ENCODE measurements at regions not wholly inside any gene's neighbourhood (a gene's known extent, or its start where the extent isn't known, plus 50 kb on each side); places are given as distances from the start of the nearest gene placed in this dataset.

DNA sequence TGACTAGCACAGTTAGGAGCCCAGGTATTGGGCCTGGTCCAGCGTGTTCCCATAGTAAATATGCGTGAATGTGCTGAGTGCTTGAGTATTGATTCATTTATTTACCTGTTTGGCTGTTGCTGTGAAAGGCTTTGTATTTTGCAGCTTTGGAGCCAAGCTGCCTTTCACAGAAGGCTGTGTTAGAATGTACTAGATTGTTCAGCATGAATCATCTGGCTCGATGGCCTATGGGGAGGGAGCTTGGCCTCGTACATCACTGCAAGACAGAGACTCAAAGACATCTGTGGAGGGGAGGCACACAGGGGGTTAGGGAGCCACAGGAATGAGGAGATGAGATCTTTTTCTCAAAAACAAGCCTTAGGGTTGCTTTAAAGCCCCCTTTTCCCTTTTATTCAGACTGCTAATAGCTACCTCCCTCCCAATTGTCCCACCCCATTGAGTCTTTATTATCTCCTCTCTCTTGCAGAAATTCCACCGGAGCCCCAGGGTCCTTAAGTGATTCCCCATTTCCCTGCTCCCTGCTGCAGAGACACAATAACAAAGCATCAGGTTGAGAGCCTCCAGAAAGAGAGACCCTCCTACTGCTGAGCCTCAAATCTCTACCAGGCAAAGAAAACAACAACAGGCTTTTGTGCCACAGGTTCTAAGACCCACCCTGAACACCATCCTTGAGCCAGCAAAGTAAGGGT lies 307.2 kb downstream of the ABCC12 start:
- ChIA-PET CTCF (no interaction called here), POLR2A (no interaction called here)
- H3K27ac Mint-ChIP-seq (ENCODE audit: unreplicated experiment) = no peak overlapping the region
- no TSS peak for BruUV-seq (replicated peaks)
- no peaks in the 10 kb centered on the region for H3K36me3 Mint-ChIP-seq (ENCODE audit: insufficient read depth, unreplicated experiment)
- H3K4me1 ChIP-seq = no peaks in the 10 kb centered on the region
- no peaks in the 10 kb centered on the region for H3K4me1 Mint-ChIP-seq (ENCODE audit: low read depth, unreplicated experiment)
- no peaks in the 10 kb centered on the region for H3K9me3 Mint-ChIP-seq (ENCODE audit: unreplicated experiment)
- TF ChIP-seq, protein P1, sequence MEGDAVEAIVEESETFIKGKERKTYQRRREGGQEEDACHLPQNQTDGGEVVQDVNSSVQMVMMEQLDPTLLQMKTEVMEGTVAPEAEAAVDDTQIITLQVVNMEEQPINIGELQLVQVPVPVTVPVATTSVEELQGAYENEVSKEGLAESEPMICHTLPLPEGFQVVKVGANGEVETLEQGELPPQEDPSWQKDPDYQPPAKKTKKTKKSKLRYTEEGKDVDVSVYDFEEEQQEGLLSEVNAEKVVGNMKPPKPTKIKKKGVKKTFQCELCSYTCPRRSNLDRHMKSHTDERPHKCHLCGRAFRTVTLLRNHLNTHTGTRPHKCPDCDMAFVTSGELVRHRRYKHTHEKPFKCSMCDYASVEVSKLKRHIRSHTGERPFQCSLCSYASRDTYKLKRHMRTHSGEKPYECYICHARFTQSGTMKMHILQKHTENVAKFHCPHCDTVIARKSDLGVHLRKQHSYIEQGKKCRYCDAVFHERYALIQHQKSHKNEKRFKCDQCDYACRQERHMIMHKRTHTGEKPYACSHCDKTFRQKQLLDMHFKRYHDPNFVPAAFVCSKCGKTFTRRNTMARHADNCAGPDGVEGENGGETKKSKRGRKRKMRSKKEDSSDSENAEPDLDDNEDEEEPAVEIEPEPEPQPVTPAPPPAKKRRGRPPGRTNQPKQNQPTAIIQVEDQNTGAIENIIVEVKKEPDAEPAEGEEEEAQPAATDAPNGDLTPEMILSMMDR (IDR thresholded peaks at IDR 0.05; ENCODE audit: insufficient read depth in 1 of 2, low read depth in 1 of 2, low read length in 1 of 2, severe bottlenecking in 1 of 2, unreplicated experiment in 1 of 2) = no peak
- no peak overlapping the region for H3K4me3 ChIP-seq (ENCODE audit: low read depth, low read length)
- intact Hi-C loops (cut with micrococcal nuclease; ENCODE audit: unreplicated experiment) = no loop called here
- no peak overlapping the region for H3K4me3 Mint-ChIP-seq (ENCODE audit: unreplicated experiment)
- DNase-seq = no peak
- no peaks in the 10 kb centered on the region for H3K27me3 ChIP-seq (replicated peaks; ENCODE audit: control insufficient read depth, insufficient read depth, low read length)
- no peaks in the 10 kb centered on the region for H3K36me3 ChIP-seq (ENCODE audit: control insufficient read depth, insufficient read depth, low read length)
- H3K27me3 Mint-ChIP-seq (ENCODE audit: insufficient read depth, unreplicated experiment) = no peaks in the 10 kb centered on the region
- H3K9me3 ChIP-seq = no peaks in the 10 kb centered on the region

DNA sequence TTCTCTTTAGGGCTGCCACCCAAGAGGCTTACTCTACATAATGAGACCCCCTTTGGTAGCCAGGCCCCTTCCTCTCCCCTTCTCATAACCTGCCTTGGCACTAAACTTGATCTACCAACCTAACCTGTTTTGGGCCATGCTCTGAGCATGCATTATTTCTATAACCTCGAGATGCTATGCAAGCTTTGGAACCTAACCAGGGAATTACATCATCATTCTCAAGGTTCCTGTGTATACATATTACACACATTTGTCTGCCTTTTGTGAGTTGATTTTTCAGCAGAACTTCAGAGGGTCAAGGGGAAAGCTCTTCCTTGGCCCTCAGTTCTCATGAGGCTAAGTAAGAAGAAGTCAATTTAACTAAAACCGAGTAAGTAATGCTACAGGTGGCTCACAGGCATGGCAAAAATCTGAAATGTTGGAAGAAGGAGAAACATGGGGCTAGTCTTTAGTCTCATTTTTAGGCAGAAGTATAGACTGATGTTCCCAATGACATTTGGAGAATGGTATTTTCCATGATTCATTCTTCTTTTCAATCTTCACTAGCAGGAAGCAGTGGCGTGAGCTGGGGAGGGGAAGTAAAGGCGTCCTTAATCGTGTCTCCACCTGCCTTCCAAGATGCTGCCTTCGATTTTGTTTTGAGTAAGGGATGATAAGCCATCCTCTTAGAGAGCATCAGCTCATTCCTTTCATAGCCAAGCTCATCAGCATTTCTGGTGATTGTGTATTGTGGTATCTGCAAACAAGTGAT lies 308.4 kb downstream of the ABCC12 start:
- Mint-ChIP-seq H3K4me3 (ENCODE audit: unreplicated experiment) (no peak overlapping the region), H3K27ac (ENCODE audit: unreplicated experiment) (no peak overlapping the region), H3K4me1 (ENCODE audit: low read depth, unreplicated experiment) (no peaks in the 10 kb centered on the region), H3K9me3 (ENCODE audit: unreplicated experiment) (no peaks in the 10 kb centered on the region), H3K36me3 (ENCODE audit: insufficient read depth, unreplicated experiment) (no peaks in the 10 kb centered on the region), H3K27me3 (ENCODE audit: insufficient read depth, unreplicated experiment) (no peaks in the 10 kb centered on the region)
- DNase-seq = no peak
- Histone ChIP-seq H3K4me1 (no peaks in the 10 kb centered on the region), H3K9me3 (no peaks in the 10 kb centered on the region), H3K36me3 (ENCODE audit: control insufficient read depth, insufficient read depth, low read length) (no peaks in the 10 kb centered on the region), H3K4me3 (ENCODE audit: low read depth, low read length) (no peak overlapping the region), H3K27me3 (replicated peaks; ENCODE audit: control insufficient read depth, insufficient read depth, low read length) (no peaks in the 10 kb centered on the region)
- intact Hi-C loops (cut with micrococcal nuclease; ENCODE audit: unreplicated experiment) = no loop called here
- ChIA-PET POLR2A (no interaction called here), CTCF (no interaction called here)
- TF ChIP-seq, protein P1 (IDR thresholded peaks at IDR 0.05; ENCODE audit: insufficient read depth in 1 of 2, low read depth in 1 of 2, low read length in 1 of 2, severe bottlenecking in 1 of 2, unreplicated experiment in 1 of 2) = no peak
- no TSS peak for BruUV-seq (replicated peaks)

DNA sequence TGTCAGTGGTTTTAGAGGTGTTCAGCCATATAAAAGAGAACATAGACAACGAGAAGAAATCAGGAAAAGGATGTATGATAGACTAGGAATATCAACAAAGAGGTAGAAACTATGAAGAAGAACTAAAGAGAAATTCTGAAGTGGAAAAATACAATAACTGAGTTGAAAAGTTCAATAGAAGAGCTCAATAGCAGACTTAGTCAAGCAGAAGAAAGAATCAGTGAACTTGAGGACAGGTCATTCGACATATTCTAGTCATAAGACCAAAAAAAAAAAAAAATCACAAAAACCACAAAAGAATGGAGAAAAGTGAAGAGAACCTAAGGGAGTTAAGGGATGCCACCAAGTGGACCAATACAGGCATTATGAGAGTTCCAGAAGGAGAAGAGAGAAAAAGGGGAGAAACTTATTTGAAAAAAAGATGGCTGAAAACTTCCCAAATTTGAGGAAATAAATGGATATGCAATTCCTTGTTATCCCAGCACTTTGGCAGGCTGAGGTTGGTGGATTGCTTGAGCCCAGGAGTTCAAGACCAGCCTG lies 321.2 kb downstream of the ABCC12 start:
- Histone ChIP-seq H3K27me3 (replicated peaks; ENCODE audit: control insufficient read depth, insufficient read depth, low read length) (no peaks in the 10 kb centered on the region), H3K4me1 (no peaks in the 10 kb centered on the region), H3K36me3 (ENCODE audit: control insufficient read depth, insufficient read depth, low read length) (no peaks in the 10 kb centered on the region), H3K9me3 (no peaks in the 10 kb centered on the region; the same call in 1 of the 2 replicates), H3K4me3 (ENCODE audit: low read depth, low read length) (no peak overlapping the region)
- Mint-ChIP-seq H3K27ac (ENCODE audit: unreplicated experiment) (no peak overlapping the region), H3K36me3 (ENCODE audit: insufficient read depth, unreplicated experiment) (no peaks in the 10 kb centered on the region), H3K4me1 (ENCODE audit: low read depth, unreplicated experiment) (no peaks in the 10 kb centered on the region), H3K9me3 (ENCODE audit: unreplicated experiment) (peaks cover 25% of the 10 kb centered on the region), H3K27me3 (ENCODE audit: insufficient read depth, unreplicated experiment) (peaks cover 5% of the 10 kb centered on the region), H3K4me3 (ENCODE audit: unreplicated experiment) (no peak overlapping the region)
- intact Hi-C loops (cut with micrococcal nuclease; ENCODE audit: unreplicated experiment) = no loop called here
- ChIA-PET POLR2A (no interaction called here), CTCF (no interaction called here)
- no TSS peak for BruUV-seq (replicated peaks)
- TF ChIP-seq, protein P1 (IDR thresholded peaks at IDR 0.05; ENCODE audit: insufficient read depth in 1 of 2, low read depth in 1 of 2, low read length in 1 of 2, severe bottlenecking in 1 of 2, unreplicated experiment in 1 of 2) = no peak
- no peak for DNase-seq

All from Caco-2 (cell line).